Spleen (tissue), 11 donors: ENCODE measurements at regions not wholly inside any gene's neighbourhood (a gene's known extent, or its start where the extent isn't known, plus 50 kb on each side); places are given as distances from the start of the nearest gene placed in this dataset.

Source experiments
- DNase-seq: peaks from one replicate; pipeline ENCODE4 v3.0.0-alpha.2; 2020
- H3K27ac ChIP-seq, 8 donors: fragments of 200-600 bp; sonication (generic) in 7 of 8; 1 replicate in 4 of 8; 2 replicates in 4 of 8; pipeline versions ENCODE4 v1.5.0 to v1.8.0; 2016 to 2021; ENCODE audit warnings: inconsistent platforms in 4 of 8, mild to moderate bottlenecking in 4 of 8, moderate library complexity in 1 of 8
- H3K27me3 ChIP-seq, 7 donors: fragments of 200-600 bp; sonication (generic) in 6 of 7; replicated peaks in 1 of 7; 1 replicate in 4 of 7; 2 replicates in 3 of 7; pipeline versions ENCODE4 v1.5.0 to v1.8.0; 2016 to 2021; ENCODE audit warnings: inconsistent platforms in 3 of 7, mild to moderate bottlenecking in 1 of 7
- H3K36me3 ChIP-seq, 6 donors: fragments of 200-600 bp; sonication (generic) in 5 of 6; 1 replicate in 4 of 6; 2 replicates in 2 of 6; pipeline versions ENCODE4 v1.5.0 to v1.8.0; 2016 to 2021; ENCODE audit warnings: inconsistent platforms in 2 of 6
- H3K4me1 ChIP-seq, 6 donors: fragments of 200-600 bp; sonication (generic) in 5 of 6; 1 replicate in 3 of 6; 2 replicates in 3 of 6; pipeline versions ENCODE4 v1.5.0 to v1.8.0; 2016 to 2021; ENCODE audit warnings: inconsistent platforms in 3 of 6
- H3K4me3 ChIP-seq, 8 donors: fragments of 200-600 bp; sonication (generic) in 7 of 8; 1 replicate in 4 of 8; 2 replicates in 4 of 8; pipeline versions ENCODE4 v1.5.0 to v1.8.0; 2016 to 2021; ENCODE audit warnings: inconsistent platforms in 4 of 8, mild to moderate bottlenecking in 4 of 8, moderate library complexity in 2 of 8
- H3K9me3 ChIP-seq, 8 donors: fragments of 200-600 bp; sonication (generic) in 7 of 8; 1 replicate in 4 of 8; 2 replicates in 4 of 8; pipeline versions ENCODE4 v1.5.0 to v1.8.0; 2016 to 2021; ENCODE audit warnings: inconsistent platforms in 4 of 8
- POLR2A ChIP-seq, 3 donors: fragments of 450-650 bp; IDR thresholded peaks; one replicate each; pipeline ENCODE4 v1.5.1; 2017; ENCODE audit warnings: antibody characterized with exemption in 3 of 3, mild to moderate bottlenecking in 1 of 3
- POLR2AphosphoS5 ChIP-seq, 3 donors: sonication (generic); formaldehyde crosslinking; IDR thresholded peaks; one replicate each; pipeline ENCODE4 v1.5.1; 2017; ENCODE audit warnings: antibody characterized with exemption in 3 of 3
- WGBS, 5 donors: extraction: QIAGEN DNeasy Blood & Tissue Kit in 3 of 5; methylation state at CpG; one replicate each; pipeline versions ENCODE4 v1.1.5 to v1.1.7; 2013 to 2018; 5-methylcytosine and 5-hydroxymethylcytosine counted together
- intact Hi-C: fragments of 100-400 bp; cut with DNase I; formaldehyde crosslinking; loops from one replicate; pipeline ENCODE4 v1.15.0; 2023; ENCODE audit warnings: low total_unique reads
- TF ChIP-seq, protein P1 (sequence below), 11 experiments: fragments of 200-600 bp in 7 of 11; fragments of 450-650 bp in 4 of 11; sonication (generic) in 4 of 11; IDR thresholded peaks in 8 of 11; conservative IDR thresholded peaks in 3 of 11; 1 replicate in 7 of 11; 2 replicates in 4 of 11; pipeline versions ENCODE4 v1.4.0 to v1.8.0; 2016 to 2021; ENCODE audit warnings: antibody characterized with exemption in 11 of 11, inconsistent platforms in 4 of 11, mild to moderate bottlenecking in 1 of 11
- donor health status: healthy with polysubstance abuse.
- donor health status: DM: no; HTN: no; CAD: no; lungs with moderate emphysema.
- donor health status: DM: no; HTN: no; CAD: no.
- donor health status: Bipolar disorder and iron deficiency.
- donor health status: healthy.
- donor health status: DM: no; HTN: no; CAD: no.
- donor health status: DM: yes; HTN: yes; CAD: no.

DNA sequence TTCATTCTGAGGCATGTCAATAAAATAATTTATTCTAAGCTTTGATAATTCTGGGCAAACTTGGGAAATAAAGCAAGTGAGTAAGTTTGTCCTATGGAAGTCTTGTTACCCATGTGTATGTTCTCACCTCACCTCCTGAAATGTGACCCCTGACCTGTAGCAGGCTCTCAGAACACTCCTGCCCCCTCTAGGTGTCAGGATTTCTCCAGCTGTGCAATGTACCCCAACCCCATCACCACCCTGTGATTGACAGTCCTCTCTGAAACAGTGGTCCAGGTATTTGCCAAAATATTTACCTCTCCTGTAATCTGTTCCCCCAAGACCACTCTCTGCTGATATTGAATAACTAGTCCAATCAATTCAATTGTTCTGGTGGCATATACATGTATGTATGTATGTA is 122.6 kb upstream of the PTER start:
- Histone ChIP-seq H3K27me3 (no peaks in the 10 kb centered on the region), H3K4me3 (no peak overlapping the region), H3K27ac (no peak overlapping the region), H3K4me1 (no peaks in the 10 kb centered on the region), H3K9me3 (peaks cover 0 to 22% (median 14%) of the 10 kb centered on the region in 8 donors), H3K36me3 (no peaks in the 10 kb centered on the region)
- no peak for DNase-seq
- TF ChIP-seq, protein P1, sequence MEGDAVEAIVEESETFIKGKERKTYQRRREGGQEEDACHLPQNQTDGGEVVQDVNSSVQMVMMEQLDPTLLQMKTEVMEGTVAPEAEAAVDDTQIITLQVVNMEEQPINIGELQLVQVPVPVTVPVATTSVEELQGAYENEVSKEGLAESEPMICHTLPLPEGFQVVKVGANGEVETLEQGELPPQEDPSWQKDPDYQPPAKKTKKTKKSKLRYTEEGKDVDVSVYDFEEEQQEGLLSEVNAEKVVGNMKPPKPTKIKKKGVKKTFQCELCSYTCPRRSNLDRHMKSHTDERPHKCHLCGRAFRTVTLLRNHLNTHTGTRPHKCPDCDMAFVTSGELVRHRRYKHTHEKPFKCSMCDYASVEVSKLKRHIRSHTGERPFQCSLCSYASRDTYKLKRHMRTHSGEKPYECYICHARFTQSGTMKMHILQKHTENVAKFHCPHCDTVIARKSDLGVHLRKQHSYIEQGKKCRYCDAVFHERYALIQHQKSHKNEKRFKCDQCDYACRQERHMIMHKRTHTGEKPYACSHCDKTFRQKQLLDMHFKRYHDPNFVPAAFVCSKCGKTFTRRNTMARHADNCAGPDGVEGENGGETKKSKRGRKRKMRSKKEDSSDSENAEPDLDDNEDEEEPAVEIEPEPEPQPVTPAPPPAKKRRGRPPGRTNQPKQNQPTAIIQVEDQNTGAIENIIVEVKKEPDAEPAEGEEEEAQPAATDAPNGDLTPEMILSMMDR (IDR thresholded peaks at IDR 0.05 in 8 of 11, conservative IDR thresholded peaks at IDR 0.05 in 3 of 11): no peak
- no peak for TF ChIP-seq POLR2A (IDR thresholded peaks at IDR 0.05)
- TF ChIP-seq POLR2AphosphoS5 (IDR thresholded peaks at IDR 0.05): no peak
- intact Hi-C loops: no loop called here

DNA sequence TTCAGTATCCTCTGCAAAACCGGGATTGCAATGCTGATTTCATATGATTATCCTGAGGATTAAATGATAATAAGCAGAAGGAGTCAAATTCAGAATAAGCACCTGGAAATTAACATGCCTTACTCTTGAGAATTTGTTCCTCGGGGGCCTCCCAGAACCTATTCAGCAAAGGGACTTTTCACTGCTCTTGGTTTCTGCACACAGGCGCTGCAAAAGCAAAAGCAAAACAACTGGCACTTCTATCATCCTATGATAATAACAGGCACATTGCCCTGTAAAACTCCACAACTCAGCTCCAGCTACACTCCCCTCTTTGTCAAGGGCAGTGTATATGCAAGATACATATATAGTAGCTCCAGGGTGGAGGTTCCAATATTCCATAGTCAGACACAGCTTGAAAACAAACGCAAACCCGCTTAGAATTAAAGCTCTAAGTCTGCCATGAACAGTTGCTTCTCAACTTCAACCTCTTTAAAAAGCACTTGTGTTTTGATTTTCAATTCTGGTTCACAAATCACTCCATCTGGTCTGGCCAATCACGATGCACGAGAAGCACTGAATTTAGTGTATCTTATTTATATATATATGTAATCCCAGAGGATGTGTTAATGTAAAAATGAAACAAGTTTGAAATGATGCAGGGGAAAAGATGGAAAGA is 119.9 kb upstream of the PTER start:
- Histone ChIP-seq H3K36me3 (no peaks in the 10 kb centered on the region), H3K4me3 (no peak overlapping the region), H3K27ac (no peak overlapping the region), H3K9me3 (no peaks in the 10 kb centered on the region), H3K27me3 (no peaks in the 10 kb centered on the region), H3K4me1 (no peaks in the 10 kb centered on the region)
- intact Hi-C loops: no loop called here
- DNase-seq: no peak
- TF ChIP-seq, protein P1 (IDR thresholded peaks at IDR 0.05 in 8 of 11, conservative IDR thresholded peaks at IDR 0.05 in 3 of 11): no peak
- TF ChIP-seq POLR2AphosphoS5 (IDR thresholded peaks at IDR 0.05): no peak
- TF ChIP-seq POLR2A (IDR thresholded peaks at IDR 0.05): no peak
- WGBS, 5 donors: 79 to 94% (median 86%) methylated on average over 7 of the region's 7 CpGs

DNA sequence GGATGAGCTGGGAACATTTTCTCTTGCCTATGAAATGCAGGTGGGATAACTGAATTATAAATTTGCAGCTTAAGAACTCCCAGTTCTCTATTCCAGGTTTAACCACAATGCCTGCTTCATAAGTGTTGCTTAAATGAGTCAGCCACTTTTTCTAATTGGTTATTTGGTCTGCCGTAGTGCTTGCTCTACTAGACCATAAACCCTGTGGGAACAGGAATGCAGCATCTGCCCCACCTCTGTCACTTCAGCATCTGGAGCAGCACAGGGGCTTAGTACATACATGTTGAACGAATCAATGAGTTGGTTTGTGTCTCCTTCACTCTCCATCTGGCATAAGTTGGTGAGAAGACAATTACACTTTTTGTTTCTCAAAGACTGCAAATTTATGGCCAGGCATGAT is 95.2 kb upstream of the PTER start:
- no peaks in the 10 kb centered on the region for H3K36me3 ChIP-seq
- TF ChIP-seq POLR2AphosphoS5 (IDR thresholded peaks at IDR 0.05): no peak
- TF ChIP-seq POLR2A (IDR thresholded peaks at IDR 0.05): no peak
- TF ChIP-seq, protein P1 (IDR thresholded peaks at IDR 0.05 in 8 of 11, conservative IDR thresholded peaks at IDR 0.05 in 3 of 11): no peak
- intact Hi-C loops: no loop called here
- no peaks in the 10 kb centered on the region for H3K4me1 ChIP-seq
- no peaks in the 10 kb centered on the region for H3K9me3 ChIP-seq
- no peak for DNase-seq
- H3K27me3 ChIP-seq: no peaks in the 10 kb centered on the region
- no peak overlapping the region for H3K4me3 ChIP-seq
- H3K27ac ChIP-seq: no peak overlapping the region
- WGBS, 5 donors: 71 to 80% (median 74%) methylated on average over 2 of the region's 2 CpGs

DNA sequence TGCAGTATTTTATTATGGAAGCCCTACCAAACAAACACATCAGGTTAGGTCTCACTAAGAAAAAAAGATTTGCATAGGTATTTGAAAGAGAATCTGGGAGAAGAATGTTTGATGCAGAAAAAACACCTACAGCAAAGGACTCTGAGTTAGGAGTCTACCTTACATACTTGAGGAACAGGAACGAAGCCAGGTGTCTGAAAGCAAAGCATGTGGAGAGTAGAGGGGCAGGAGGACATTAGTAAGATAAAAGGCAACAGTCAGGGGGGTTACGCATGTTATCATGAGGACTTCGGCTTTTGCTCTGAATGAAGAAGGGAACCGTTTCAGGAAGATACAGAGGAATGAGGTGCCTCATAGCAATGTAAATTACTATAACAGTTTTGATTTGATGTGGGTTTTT is 87.9 kb upstream of the PTER start:
- H3K4me1 ChIP-seq: no peaks in the 10 kb centered on the region
- no peak overlapping the region for H3K27ac ChIP-seq
- WGBS, 5 donors: 66 to 78% (median 70%) methylated on average over 4 of the region's 4 CpGs
- TF ChIP-seq POLR2AphosphoS5 (IDR thresholded peaks at IDR 0.05) (no peak), POLR2A (IDR thresholded peaks at IDR 0.05) (no peak)
- TF ChIP-seq, protein P1 (IDR thresholded peaks at IDR 0.05 in 8 of 11, conservative IDR thresholded peaks at IDR 0.05 in 3 of 11): no peak
- H3K4me3 ChIP-seq: no peak overlapping the region
- peaks cover 0 to 12% (median 0%) of the 10 kb centered on the region in 8 donors for H3K9me3 ChIP-seq
- H3K36me3 ChIP-seq: no peaks in the 10 kb centered on the region
- intact Hi-C loops: no loop called here
- peaks cover 0 to 5% (median 0%) of the 10 kb centered on the region in 7 donors for H3K27me3 ChIP-seq
- DNase-seq: no peak
